Lung (tissue), 11 donors: ENCODE measurements at regions not wholly inside any gene's neighbourhood (a gene's known extent, or its start where the extent isn't known, plus 50 kb on each side); places are given as distances from the start of the nearest gene placed in this dataset.

Source experiments
- ATAC-seq: fragments of 200-7000 bp; cut with Tn5 transposase; one replicate; pipeline ENCODE4 v1.9.1; 2020; ENCODE audit warnings: moderate number of reproducible peaks; ENCODE audit not compliant: insufficient read depth, low FRiP score
- DNase-seq, 3 donors: peaks; one replicate each; pipeline ENCODE4 v3.0.0-alpha.2; 2013 to 2017
- H3K27ac ChIP-seq, 2 donors: one replicate each; pipeline ENCODE4 v1.5.1; 2013; ENCODE audit warnings: mild to moderate bottlenecking in 2 of 2, moderate library complexity in 2 of 2, control low read depth in 1 of 2, inconsistent platforms in 1 of 2, low read depth in 1 of 2, low read length in 1 of 2
- H3K27me3 ChIP-seq, 3 donors: one replicate each; pipeline ENCODE4 v1.5.1; 2013; ENCODE audit warnings: low read length in 2 of 3; ENCODE audit not compliant: control insufficient read depth in 3 of 3, insufficient read depth in 3 of 3
- H3K36me3 ChIP-seq, 4 donors: one replicate each; pipeline ENCODE4 v1.5.1; 2013; ENCODE audit warnings: low read length in 4 of 4, mild to moderate bottlenecking in 1 of 4, moderate library complexity in 1 of 4; ENCODE audit not compliant: control insufficient read depth in 4 of 4, insufficient read depth in 4 of 4
- H3K4me1 ChIP-seq, 5 donors: one replicate each; pipeline ENCODE4 v1.5.1; 2013; ENCODE audit warnings: low read length in 5 of 5, mild to moderate bottlenecking in 2 of 5, moderate library complexity in 1 of 5; ENCODE audit not compliant: control insufficient read depth in 5 of 5, insufficient read depth in 5 of 5
- H3K4me3 ChIP-seq: one replicate; pipeline ENCODE4 v1.5.1; 2013; ENCODE audit warnings: mild to moderate bottlenecking, control low read depth, moderate library complexity
- H3K9ac ChIP-seq, 2 donors: one replicate each; pipeline ENCODE4 v1.5.1; 2013; ENCODE audit warnings: low read length in 2 of 2, control low read depth in 1 of 2; ENCODE audit not compliant: insufficient read depth in 1 of 2
- H3K9me3 ChIP-seq, 4 donors: one replicate each; pipeline ENCODE4 v1.5.1; 2013; ENCODE audit warnings: low read length in 3 of 4, mild to moderate bottlenecking in 1 of 4, moderate library complexity in 1 of 4; ENCODE audit not compliant: control insufficient read depth in 4 of 4, insufficient read depth in 3 of 4
- CTCF ChIP-seq: IDR thresholded peaks from 2 replicates; pipeline ENCODE4 v1.5.1; 2012; ENCODE audit warnings: mild to moderate bottlenecking; ENCODE audit errors: control extremely low read depth, extremely low read depth
- WGBS, 2 donors: extraction: QIAGEN DNeasy Blood & Tissue Kit; methylation state at CpG; one replicate each; pipeline ENCODE4 v1.1.7; 2013; 5-methylcytosine and 5-hydroxymethylcytosine counted together
- donor health status: control.
- donor health status: control.
- donor health status: Bipolar disorder and iron deficiency.
- donor health status: healthy.
- donor health status: DM: yes; HTN: yes; CAD: no.

DNA sequence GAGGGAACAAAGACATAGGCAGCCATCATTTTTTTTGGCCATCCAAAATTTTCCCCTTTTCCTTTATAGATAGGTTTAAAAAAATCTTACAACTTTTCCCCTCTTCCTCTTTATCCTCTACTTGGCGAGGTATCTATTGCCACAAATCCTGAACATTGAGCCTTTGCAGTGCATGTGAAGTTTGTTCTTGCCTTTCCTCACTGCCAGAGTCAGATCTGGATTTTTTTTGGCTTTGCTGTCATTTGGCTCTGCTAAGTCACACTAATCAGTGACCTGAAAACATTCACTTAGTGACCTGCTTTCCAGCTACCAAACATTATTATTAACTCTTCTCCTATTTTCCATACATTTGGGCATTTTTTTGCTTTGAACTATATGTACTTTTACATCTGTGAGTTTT is 249.2 kb upstream of the ZSWIM2 start:
- no peak overlapping the region for H3K4me3 ChIP-seq
- ATAC-seq: no peak
- H3K27ac ChIP-seq: no peak overlapping the region
- whole genome bisulfite sequencing, 2 donors: 74 to 83% methylated on average over 1 of the region's 1 CpG
- TF ChIP-seq CTCF: no peak
- no peaks in the 10 kb centered on the region for H3K36me3 ChIP-seq
- no peaks in the 10 kb centered on the region for H3K27me3 ChIP-seq
- no peak overlapping the region for H3K9ac ChIP-seq
- H3K4me1 ChIP-seq: no peaks in the 10 kb centered on the region
- DNase-seq: no peak
- H3K9me3 ChIP-seq: no peaks in the 10 kb centered on the region

DNA sequence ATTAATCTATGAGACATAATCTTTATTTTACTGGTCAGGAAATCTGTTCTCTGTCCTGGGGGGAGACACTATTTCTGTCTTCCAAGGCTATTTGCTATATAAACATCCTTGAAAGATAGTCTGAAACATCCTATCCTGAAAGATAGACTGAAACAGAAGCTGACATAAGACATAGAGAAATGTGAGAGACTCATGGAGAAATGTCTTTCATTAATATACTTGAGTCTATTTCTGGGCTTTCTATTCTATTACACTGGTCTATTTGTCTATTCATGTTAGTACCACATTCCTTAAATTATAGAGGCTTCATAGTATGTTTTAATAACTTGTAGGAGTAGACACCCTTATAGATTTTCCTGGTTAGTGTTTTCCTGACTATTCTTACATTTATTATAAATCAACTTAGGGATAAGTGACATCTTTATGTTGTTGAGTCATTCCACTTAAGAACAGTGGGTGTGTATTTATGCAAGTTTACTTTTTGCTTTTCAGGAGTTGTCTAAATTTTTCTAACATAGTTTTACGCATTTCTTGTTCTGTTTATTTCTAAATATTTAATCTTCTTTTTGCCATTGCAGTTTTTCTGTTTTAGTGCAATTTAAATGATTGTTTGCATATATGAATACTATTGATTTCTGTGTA is 244.9 kb upstream of the ZSWIM2 start:
- Histone ChIP-seq H3K36me3 (no peaks in the 10 kb centered on the region), H3K9me3 (no peaks in the 10 kb centered on the region), H3K4me3 (no peak overlapping the region), H3K27ac (no peak overlapping the region), H3K4me1 (no peaks in the 10 kb centered on the region), H3K27me3 (no peaks in the 10 kb centered on the region), H3K9ac (no peak overlapping the region)
- ATAC-seq: no peak
- TF ChIP-seq CTCF: no peak
- no peak for DNase-seq
- WGBS, 2 donors: 64 to 88% methylated on average over 1 of the region's 1 CpG

- no peaks in the 10 kb centered on the region for H3K27me3 ChIP-seq
- no peak overlapping the region for H3K4me3 ChIP-seq
- H3K27ac ChIP-seq: no peak overlapping the region
- DNase-seq (no peak), ATAC-seq (no peak)
- H3K36me3 ChIP-seq: no peaks in the 10 kb centered on the region
- H3K9ac ChIP-seq: no peak overlapping the region
- H3K9me3 ChIP-seq: no peaks in the 10 kb centered on the region
- TF ChIP-seq CTCF: no peak
- no peaks in the 10 kb centered on the region for H3K4me1 ChIP-seq
- WGBS, 2 donors: 95% methylated on average over 1 of the region's 1 CpG
Measured at GRCh38 chr2:187091664-187092063, 242.7 kb upstream of the ZSWIM2 start.

GRCh38 chr2:187084524-187084923 is 235.6 kb upstream of the ZSWIM2 start:
- TF ChIP-seq CTCF: no peak
- no peak overlapping the region for H3K9ac ChIP-seq
- ATAC-seq (no peak), DNase-seq (no peak)
- no peak overlapping the region for H3K27ac ChIP-seq
- H3K4me1 ChIP-seq: no peaks in the 10 kb centered on the region
- no peaks in the 10 kb centered on the region for H3K36me3 ChIP-seq
- H3K9me3 ChIP-seq: no peaks in the 10 kb centered on the region
- H3K4me3 ChIP-seq: no peak overlapping the region
- no peaks in the 10 kb centered on the region for H3K27me3 ChIP-seq
